ENCODE measurements at regions not wholly inside any gene's neighbourhood (a gene's known extent, or its start where the extent isn't known, plus 50 kb on each side); places are given as distances from the start of the nearest gene placed in this dataset.

DNA sequence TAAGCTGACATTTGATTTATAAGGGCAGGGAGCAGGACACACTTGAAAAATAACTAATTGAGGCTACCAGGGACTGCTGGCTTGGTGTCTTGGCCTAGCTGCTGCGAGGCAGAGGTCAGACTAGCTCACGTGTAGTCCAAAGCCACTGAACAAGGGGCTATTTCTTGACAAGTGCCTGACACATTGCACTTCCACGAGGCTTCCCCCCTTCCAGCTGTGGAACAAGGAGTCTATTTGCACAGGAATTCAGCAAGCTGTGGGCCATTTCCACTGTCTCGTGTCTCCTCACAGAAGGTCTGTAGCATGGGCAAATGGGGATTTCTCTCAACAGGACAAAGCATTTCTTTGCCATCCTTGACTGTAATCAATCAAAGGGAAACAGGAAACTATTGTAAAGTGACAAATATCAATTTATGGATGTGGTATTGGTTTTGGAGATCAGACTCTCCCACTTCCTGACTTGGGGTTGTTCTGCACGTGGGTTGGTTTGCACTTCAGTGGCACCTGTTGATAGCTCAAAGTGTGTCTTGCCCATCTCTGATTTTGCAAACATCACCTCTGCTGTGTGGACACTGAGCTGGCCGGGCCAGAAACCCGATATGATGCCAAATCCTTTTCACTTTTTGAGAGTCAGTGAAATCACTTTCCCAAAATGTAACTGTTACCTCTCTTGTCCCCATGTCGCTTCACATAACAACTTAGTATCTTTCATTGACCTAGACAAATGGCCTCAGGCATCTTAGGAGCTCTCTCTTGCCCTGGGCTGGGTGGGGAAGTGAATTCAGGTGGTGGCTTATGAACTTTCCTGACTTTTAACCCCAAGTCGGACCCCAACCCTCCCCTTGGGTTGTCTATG lies 107.4 kb upstream of the MAMLD1 start:
- TF ChIP-seq, protein P1, sequence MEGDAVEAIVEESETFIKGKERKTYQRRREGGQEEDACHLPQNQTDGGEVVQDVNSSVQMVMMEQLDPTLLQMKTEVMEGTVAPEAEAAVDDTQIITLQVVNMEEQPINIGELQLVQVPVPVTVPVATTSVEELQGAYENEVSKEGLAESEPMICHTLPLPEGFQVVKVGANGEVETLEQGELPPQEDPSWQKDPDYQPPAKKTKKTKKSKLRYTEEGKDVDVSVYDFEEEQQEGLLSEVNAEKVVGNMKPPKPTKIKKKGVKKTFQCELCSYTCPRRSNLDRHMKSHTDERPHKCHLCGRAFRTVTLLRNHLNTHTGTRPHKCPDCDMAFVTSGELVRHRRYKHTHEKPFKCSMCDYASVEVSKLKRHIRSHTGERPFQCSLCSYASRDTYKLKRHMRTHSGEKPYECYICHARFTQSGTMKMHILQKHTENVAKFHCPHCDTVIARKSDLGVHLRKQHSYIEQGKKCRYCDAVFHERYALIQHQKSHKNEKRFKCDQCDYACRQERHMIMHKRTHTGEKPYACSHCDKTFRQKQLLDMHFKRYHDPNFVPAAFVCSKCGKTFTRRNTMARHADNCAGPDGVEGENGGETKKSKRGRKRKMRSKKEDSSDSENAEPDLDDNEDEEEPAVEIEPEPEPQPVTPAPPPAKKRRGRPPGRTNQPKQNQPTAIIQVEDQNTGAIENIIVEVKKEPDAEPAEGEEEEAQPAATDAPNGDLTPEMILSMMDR (IDR thresholded peaks at IDR 0.05): no peak
- no peak for TF ChIP-seq POLR2A (IDR thresholded peaks at IDR 0.05)

Measured in right lobe of liver (tissue), 4 donors.